ENCODE measurements at regions not wholly inside any gene's neighbourhood (a gene's known extent, or its start where the extent isn't known, plus 50 kb on each side); places are given as distances from the start of the nearest gene placed in this dataset.

DNA sequence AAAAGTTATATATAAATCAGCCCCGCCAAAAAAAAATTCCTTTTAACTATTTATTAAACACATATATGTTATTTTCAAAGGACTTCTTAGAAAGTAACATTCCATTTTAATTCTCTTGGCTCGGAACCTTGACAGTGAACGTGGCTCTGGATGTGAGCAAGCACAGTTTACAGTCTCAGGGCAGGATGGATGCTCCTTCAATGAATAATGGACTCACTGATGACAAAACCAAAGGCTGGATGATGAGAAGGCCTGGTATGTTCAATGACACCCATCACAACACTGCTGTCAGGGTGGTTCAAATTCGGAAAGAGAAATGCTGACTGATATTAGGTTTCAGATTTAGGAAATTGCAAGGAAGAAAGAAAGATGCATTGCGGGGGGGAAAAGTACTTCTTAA is 148.8 kb downstream of the SIPA1L2 start:
- TF ChIP-seq, protein P1, sequence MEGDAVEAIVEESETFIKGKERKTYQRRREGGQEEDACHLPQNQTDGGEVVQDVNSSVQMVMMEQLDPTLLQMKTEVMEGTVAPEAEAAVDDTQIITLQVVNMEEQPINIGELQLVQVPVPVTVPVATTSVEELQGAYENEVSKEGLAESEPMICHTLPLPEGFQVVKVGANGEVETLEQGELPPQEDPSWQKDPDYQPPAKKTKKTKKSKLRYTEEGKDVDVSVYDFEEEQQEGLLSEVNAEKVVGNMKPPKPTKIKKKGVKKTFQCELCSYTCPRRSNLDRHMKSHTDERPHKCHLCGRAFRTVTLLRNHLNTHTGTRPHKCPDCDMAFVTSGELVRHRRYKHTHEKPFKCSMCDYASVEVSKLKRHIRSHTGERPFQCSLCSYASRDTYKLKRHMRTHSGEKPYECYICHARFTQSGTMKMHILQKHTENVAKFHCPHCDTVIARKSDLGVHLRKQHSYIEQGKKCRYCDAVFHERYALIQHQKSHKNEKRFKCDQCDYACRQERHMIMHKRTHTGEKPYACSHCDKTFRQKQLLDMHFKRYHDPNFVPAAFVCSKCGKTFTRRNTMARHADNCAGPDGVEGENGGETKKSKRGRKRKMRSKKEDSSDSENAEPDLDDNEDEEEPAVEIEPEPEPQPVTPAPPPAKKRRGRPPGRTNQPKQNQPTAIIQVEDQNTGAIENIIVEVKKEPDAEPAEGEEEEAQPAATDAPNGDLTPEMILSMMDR (conservative IDR thresholded peaks at IDR 0.05; ENCODE audit: low read depth, low read length): no peak
- no peak for TF ChIP-seq EZH2 (IDR thresholded peaks at IDR 0.05; ENCODE audit: borderline replicate concordance, low read depth, low read length, poor library complexity, severe bottlenecking)
